ENCODE measurements at regions not wholly inside any gene's neighbourhood (a gene's known extent, or its start where the extent isn't known, plus 50 kb on each side); places are given as distances from the start of the nearest gene placed in this dataset.
A peak's percentile ranks its signal among the peaks of the same experiment; 100 is the strongest.

DNA sequence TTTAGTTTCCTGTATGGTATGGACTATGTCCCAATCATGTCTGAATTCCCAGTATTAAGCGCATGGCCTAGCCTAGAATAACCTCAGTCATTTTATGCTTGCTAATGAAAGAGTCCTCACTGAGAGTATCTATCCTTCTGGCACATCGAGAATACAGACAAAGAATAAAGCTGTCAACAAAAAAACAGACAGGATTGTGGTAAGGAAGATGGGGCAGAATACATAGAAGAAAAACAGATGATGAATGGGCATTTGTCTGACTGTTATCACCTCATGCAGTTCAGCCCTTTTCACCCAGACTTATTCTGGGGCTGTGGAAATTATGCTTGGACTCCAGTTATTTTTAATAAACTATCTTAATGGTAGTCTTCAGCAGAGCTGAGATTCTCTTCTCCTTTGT lies 363.8 kb upstream of the TNC start:
- H3K27me3 ChIP-seq (replicated peaks; ENCODE audit: insufficient read depth) = no peaks in the 10 kb centered on the region
- H3K9me3 ChIP-seq = no peaks in the 10 kb centered on the region
- WGBS = 91% methylated on average over 2 of the region's 2 CpGs
- no peak overlapping the region for H3K27ac ChIP-seq
- DNase-seq (ENCODE audit: low spot score) = no peak
- no peaks in the 10 kb centered on the region for H3K4me1 ChIP-seq (replicated peaks)
- no peaks in the 10 kb centered on the region for H3K36me3 ChIP-seq
- TF ChIP-seq, protein P1, sequence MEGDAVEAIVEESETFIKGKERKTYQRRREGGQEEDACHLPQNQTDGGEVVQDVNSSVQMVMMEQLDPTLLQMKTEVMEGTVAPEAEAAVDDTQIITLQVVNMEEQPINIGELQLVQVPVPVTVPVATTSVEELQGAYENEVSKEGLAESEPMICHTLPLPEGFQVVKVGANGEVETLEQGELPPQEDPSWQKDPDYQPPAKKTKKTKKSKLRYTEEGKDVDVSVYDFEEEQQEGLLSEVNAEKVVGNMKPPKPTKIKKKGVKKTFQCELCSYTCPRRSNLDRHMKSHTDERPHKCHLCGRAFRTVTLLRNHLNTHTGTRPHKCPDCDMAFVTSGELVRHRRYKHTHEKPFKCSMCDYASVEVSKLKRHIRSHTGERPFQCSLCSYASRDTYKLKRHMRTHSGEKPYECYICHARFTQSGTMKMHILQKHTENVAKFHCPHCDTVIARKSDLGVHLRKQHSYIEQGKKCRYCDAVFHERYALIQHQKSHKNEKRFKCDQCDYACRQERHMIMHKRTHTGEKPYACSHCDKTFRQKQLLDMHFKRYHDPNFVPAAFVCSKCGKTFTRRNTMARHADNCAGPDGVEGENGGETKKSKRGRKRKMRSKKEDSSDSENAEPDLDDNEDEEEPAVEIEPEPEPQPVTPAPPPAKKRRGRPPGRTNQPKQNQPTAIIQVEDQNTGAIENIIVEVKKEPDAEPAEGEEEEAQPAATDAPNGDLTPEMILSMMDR (IDR thresholded peaks at IDR 0.05) = no peak
- intact Hi-C loops (cut with DNase I) = no loop called here
- H3K4me3 ChIP-seq = no peak overlapping the region

DNA sequence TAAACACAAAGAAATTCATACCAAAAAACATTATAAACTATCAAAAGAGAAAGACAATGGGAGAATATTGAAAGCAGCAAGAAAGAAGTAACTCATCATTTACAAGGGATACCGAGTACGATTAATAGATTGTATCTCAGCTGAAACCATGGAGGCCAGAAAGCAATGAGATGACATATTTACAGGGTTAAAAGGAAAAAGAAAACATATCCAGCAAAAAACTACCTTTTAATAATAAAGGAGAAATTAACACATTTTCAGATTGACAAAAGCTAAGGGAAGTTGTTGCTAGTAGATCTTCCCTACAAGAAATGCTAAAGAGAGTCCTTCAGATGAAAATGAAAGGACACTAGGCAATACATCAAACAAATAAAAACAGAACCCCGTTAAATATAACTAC lies 364.8 kb upstream of the TNC start:
- no peaks in the 10 kb centered on the region for H3K4me1 ChIP-seq (replicated peaks)
- no peak for TF ChIP-seq POLR2A (IDR thresholded peaks at IDR 0.05)
- TF ChIP-seq POLR2AphosphoS5 (IDR thresholded peaks at IDR 0.05) = no peak
- TF ChIP-seq, protein P1 (IDR thresholded peaks at IDR 0.05) = no peak
- intact Hi-C loops (cut with DNase I) = no loop called here

DNA sequence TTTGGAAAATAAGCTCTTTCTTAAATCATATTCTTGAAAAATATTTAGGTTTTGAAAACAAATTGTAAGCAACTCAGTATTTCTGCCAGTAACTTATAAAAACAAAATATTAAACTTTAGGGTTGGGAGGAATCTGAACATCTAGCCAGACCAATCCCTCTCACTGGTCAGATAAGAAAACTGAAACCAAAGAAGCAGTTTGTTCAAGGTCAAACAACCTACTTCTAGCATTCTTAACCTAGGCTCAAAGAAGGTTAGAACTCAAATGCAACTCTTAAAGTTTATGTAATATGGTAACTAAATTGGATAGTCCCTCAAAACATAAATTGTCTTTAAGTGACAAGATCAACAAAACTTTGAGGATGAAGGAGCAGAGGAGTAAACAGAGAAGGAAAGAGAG lies 374.9 kb upstream of the TNC start:
- intact Hi-C loops (cut with DNase I) = no loop called here
- no peak for DNase-seq (ENCODE audit: low spot score)
- Histone ChIP-seq H3K27ac (no peak overlapping the region), H3K4me3 (no peak overlapping the region), H3K9me3 (no peaks in the 10 kb centered on the region), H3K36me3 (no peaks in the 10 kb centered on the region), H3K4me1 (replicated peaks) (no peaks in the 10 kb centered on the region), H3K27me3 (replicated peaks; ENCODE audit: insufficient read depth) (no peaks in the 10 kb centered on the region)
- no peak for TF ChIP-seq POLR2AphosphoS5 (IDR thresholded peaks at IDR 0.05)
- TF ChIP-seq POLR2A (IDR thresholded peaks at IDR 0.05) = no peak
- TF ChIP-seq, protein P1 (IDR thresholded peaks at IDR 0.05) = no peak

More for the DNA sequence above, 364.8 kb upstream of the TNC start:
- Histone ChIP-seq H3K9me3 (no peaks in the 10 kb centered on the region), H3K36me3 (no peaks in the 10 kb centered on the region), H3K27ac (no peak overlapping the region), H3K27me3 (replicated peaks; ENCODE audit: insufficient read depth) (no peaks in the 10 kb centered on the region), H3K4me3 (no peak overlapping the region)
- DNase-seq (ENCODE audit: low spot score) = no peak
- WGBS = 82% methylated on average over 3 of the region's 3 CpGs

- no peaks in the 10 kb centered on the region for H3K4me1 ChIP-seq (replicated peaks)
- DNase-seq (ENCODE audit: low spot score) = no peak
- no peaks in the 10 kb centered on the region for H3K9me3 ChIP-seq
- H3K27ac ChIP-seq = no peak overlapping the region
- no peaks in the 10 kb centered on the region for H3K36me3 ChIP-seq
- intact Hi-C loops (cut with DNase I) = no loop called here
- H3K4me3 ChIP-seq = no peak overlapping the region
- H3K27me3 ChIP-seq (replicated peaks; ENCODE audit: insufficient read depth) = no peaks in the 10 kb centered on the region
- TF ChIP-seq POLR2A (IDR thresholded peaks at IDR 0.05) = no peak
- TF ChIP-seq, protein P1 (IDR thresholded peaks at IDR 0.05) = no peak
- TF ChIP-seq POLR2AphosphoS5 (IDR thresholded peaks at IDR 0.05) = no peak
- WGBS = 57% methylated on average over 1 of the region's 1 CpG
Observed at GRCh38 chr9:115494393-115494792, 376.4 kb upstream of the TNC start.

DNA sequence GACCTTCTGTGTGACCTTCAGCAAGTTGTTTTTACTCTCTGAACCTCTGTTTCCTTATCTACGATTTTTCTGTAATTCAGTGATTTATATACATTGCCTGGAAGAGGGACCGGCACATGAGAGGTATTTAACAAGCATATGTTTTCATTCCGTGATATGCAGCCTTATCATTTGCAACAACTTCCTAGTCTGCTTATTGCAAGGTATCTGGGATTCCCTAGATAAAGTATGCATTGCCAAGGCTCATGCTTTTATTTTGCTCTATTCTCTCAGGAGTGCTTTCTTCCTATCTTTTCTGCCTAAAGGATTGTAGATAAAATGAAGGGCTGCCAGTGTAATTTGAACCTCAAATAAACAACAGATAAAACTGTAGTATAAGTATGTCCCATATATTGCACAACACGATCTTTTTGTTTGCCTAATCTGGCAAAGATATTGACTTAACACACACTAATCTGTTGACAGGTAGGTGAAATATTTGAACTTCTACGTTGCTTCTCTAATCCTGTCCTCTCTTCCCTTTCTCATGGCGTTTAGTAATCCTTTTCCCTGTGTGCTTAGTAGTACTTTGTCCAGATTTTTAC lies 377.2 kb upstream of the TNC start:
- peak; percentile 63 for TF ChIP-seq POLR2AphosphoS5 (IDR thresholded peaks at IDR 0.05)
- TF ChIP-seq POLR2A (IDR thresholded peaks at IDR 0.05) = no peak
- Histone ChIP-seq H3K4me3 (no peak overlapping the region), H3K4me1 (replicated peaks) (no peaks in the 10 kb centered on the region), H3K9me3 (no peaks in the 10 kb centered on the region), H3K36me3 (no peaks in the 10 kb centered on the region), H3K27me3 (replicated peaks; ENCODE audit: insufficient read depth) (no peaks in the 10 kb centered on the region), H3K27ac (peak overlapping the region; percentile 7 to 28)
- WGBS = 32% methylated on average over 6 of the region's 6 CpGs
- DNase-seq (ENCODE audit: low spot score) = no peak
- intact Hi-C loops (cut with DNase I) = no loop called here

All from prostate gland (tissue), 2 donors.